Brain microvascular endothelial cell (primary cell): ENCODE measurements at regions not wholly inside any gene's neighbourhood (a gene's known extent, or its start where the extent isn't known, plus 50 kb on each side); places are given as distances from the start of the nearest gene placed in this dataset.

ENCODE experiments used
- DNase-seq: peaks from one replicate; pipeline ENCODE4 v3.0.0-alpha.2; 2020
- H3K27ac ChIP-seq: fragments of 250-450 bp; sonication (Bioruptor Pico); 2 replicates; pipeline ENCODE4 v1.5.1; 2020; ENCODE audit warnings: mild to moderate bottlenecking, moderate library complexity
- H3K27me3 ChIP-seq: fragments of 250-450 bp; sonication (Bioruptor Pico); replicated peaks from 2 replicates; pipeline ENCODE4 v1.5.1; 2020; ENCODE audit warnings: mild to moderate bottlenecking
- H3K36me3 ChIP-seq: fragments of 250-450 bp; sonication (Bioruptor Pico); replicated peaks from 2 replicates; pipeline ENCODE4 v1.5.1; 2020; ENCODE audit warnings: mild to moderate bottlenecking
- H3K4me3 ChIP-seq: 2 replicates; pipeline ENCODE4 v1.5.1; 2011; ENCODE audit warnings: low read depth, mild to moderate bottlenecking, control low read depth, low read length, moderate library complexity
- in situ Hi-C: cut with HindIII; loops from 2 replicates; pipeline ENCODE4 v1.10.0; 2017; ENCODE audit warnings: low sequenced_read_pairs, low pct_ligation_motif_present
- TF ChIP-seq, protein P1 (sequence below): IDR thresholded peaks from 2 replicates; pipeline ENCODE4 v1.5.1; 2011; ENCODE audit warnings: low read depth, mild to moderate bottlenecking, moderate library complexity, low read length, control low read depth, inconsistent platforms; ENCODE audit errors: missing control alignments

DNA sequence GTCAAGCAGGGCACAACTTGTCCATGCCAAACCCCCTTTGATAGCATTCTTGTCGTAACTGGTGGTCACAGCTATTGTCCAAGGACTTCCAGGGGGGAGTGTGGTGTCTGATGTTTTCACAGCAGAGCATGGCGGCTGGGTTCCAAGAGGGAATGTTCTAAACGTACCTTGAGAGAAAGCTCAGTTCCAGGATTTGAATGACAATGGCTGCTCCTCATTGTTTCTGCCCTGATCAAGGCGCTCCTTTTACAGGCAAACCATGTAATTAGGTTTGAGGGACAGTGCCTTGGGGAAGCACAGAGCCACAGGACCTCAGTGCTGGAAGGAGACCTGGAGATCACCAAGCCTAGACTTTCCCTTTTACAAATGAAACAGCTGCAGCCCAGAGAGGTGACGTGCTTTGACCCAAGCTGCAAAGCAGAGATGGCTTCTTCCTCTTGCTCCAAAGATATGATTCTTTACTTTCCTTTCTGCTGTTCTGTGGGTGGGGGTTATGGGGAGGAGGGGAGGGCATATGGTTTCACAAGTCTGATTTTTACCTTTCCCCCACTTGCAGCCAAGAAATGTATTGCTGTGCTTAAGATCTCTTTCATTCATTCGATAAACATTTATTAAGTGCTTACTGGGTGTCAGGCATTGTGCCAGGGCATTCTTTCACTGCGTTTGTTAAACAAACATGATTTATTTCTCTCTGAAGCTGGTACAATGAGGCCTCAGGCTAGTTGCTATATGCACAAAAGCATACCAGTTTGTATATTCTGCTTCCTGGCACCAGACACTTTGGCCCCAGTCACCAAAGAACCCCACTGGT lies 172.8 kb downstream of the KTN1 start:
- TF ChIP-seq, protein P1, sequence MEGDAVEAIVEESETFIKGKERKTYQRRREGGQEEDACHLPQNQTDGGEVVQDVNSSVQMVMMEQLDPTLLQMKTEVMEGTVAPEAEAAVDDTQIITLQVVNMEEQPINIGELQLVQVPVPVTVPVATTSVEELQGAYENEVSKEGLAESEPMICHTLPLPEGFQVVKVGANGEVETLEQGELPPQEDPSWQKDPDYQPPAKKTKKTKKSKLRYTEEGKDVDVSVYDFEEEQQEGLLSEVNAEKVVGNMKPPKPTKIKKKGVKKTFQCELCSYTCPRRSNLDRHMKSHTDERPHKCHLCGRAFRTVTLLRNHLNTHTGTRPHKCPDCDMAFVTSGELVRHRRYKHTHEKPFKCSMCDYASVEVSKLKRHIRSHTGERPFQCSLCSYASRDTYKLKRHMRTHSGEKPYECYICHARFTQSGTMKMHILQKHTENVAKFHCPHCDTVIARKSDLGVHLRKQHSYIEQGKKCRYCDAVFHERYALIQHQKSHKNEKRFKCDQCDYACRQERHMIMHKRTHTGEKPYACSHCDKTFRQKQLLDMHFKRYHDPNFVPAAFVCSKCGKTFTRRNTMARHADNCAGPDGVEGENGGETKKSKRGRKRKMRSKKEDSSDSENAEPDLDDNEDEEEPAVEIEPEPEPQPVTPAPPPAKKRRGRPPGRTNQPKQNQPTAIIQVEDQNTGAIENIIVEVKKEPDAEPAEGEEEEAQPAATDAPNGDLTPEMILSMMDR: no peak
- H3K27me3 ChIP-seq: no peaks in the 10 kb centered on the region
- in situ Hi-C loops: no loop called here
- H3K27ac ChIP-seq: no peak overlapping the region
- DNase-seq: peak; percentile 47
- no peaks in the 10 kb centered on the region for H3K36me3 ChIP-seq
- H3K4me3 ChIP-seq: no peak overlapping the region

DNA sequence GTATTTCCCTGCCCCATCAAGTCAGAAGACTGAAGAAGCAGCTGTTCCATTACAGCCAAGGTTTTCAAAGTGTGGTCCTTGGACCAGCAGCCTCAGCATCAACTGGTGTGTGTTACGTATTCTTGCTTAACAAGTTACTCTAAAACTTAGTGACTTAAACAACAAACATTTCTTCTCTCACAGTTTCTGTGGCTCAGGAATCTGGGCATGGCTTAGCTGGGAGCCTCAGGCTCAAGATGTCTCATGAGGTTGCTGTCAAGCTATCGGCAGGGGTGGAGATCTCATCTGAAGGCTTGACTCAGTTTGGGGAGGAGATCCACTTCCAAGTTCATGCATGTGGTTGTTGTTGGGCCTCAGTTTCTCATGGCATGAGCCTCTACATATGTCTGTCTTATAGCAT lies 174.5 kb downstream of the KTN1 start:
- Histone ChIP-seq H3K36me3 (no peaks in the 10 kb centered on the region), H3K27me3 (no peaks in the 10 kb centered on the region), H3K27ac (no peak overlapping the region), H3K4me3 (no peak overlapping the region)
- TF ChIP-seq, protein P1: no peak
- no peak for DNase-seq
- in situ Hi-C loops: no loop called here

DNA sequence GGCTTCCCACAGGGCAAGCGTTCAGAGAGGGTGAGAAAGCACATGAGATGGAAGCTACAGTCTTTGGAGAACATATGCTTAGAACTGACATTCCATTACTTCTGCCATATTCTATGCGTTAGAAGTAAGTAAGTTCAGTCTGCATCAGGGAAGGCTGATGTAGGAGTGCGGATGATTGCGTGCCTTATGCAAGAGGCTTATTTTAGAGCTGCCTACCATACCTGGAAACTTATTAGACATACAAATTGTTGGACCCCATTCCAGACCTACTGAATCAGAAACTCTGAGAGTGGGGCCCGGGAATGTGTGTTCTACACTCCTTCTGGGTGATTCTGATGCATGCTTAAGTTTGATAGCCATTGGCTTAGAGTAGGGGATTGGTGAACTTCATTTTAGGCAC lies 174.9 kb downstream of the KTN1 start:
- H3K27me3 ChIP-seq: no peaks in the 10 kb centered on the region
- no peak overlapping the region for H3K27ac ChIP-seq
- TF ChIP-seq, protein P1: no peak
- H3K4me3 ChIP-seq: no peak overlapping the region
- in situ Hi-C loops: no loop called here
- no peaks in the 10 kb centered on the region for H3K36me3 ChIP-seq
- DNase-seq: no peak

DNA sequence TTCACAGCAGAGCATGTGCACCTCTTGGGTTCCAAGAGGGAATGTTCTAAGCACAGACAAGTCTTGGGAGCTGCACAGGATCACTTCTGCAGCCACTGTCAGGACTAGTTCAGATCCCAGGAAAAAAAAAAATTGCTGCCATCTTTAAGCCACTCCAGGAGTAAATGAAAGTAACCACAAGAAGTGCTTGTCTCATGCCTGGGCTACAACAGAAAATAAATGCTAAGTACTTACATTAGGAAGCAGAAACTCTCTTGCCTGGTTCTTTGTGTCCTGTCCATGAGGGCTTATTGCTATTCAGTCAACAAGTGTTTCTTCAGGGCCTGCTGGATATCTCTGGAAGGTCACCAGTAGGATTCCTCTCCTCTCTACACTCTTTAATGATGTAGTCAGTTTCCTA lies 176.1 kb downstream of the KTN1 start:
- in situ Hi-C loops: no loop called here
- Histone ChIP-seq H3K27me3 (no peaks in the 10 kb centered on the region), H3K4me3 (no peak overlapping the region), H3K27ac (no peak overlapping the region), H3K36me3 (no peaks in the 10 kb centered on the region)
- TF ChIP-seq, protein P1: no peak
- no peak for DNase-seq

DNA sequence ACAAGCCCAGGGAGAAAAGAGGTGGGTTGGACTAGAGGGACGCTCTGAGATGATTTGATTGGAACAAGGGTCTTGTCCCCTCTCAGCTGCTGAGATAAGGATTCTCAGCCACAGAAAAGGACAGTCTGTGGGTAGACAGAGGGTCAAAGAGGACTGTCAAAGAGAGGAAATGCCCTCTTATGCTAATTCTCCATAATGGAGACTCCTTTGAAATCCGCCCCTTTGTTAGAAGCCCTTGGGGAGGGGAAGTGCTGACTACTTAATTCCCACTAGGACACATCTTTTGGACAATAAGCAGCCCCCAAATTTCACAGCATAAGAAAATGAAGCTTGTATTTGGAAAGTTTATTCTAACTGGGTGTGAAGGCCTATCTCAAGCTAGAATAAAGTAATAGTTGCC lies 176.6 kb downstream of the KTN1 start:
- in situ Hi-C loops: no loop called here
- no peak for DNase-seq
- Histone ChIP-seq H3K27me3 (no peaks in the 10 kb centered on the region), H3K27ac (no peak overlapping the region), H3K4me3 (no peak overlapping the region), H3K36me3 (no peaks in the 10 kb centered on the region)
- TF ChIP-seq, protein P1: no peak

DNA sequence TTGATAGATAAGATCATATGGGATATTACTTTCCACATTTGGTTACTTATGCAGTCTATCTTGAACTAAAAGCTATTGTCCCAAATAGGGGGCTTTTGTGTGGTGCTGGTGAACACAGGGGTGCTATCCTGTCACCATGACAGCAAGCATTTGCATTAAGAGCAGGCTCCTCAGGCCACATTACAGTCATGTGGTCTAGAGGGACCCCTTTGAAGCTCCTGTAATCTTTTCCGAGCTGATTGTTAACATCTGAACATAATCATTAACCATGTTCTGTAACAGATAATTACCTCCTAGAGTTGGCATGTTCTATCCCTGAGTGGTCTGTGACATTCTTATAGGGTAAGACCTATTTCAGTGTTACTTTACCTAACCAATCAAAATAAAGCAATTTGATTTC lies 178.8 kb downstream of the KTN1 start:
- H3K36me3 ChIP-seq: no peaks in the 10 kb centered on the region
- in situ Hi-C loops: no loop called here
- TF ChIP-seq, protein P1: no peak
- H3K27ac ChIP-seq: no peak overlapping the region
- no peak overlapping the region for H3K4me3 ChIP-seq
- no peak for DNase-seq
- no peaks in the 10 kb centered on the region for H3K27me3 ChIP-seq
